HEK293T (cell line): ENCODE measurements at regions not wholly inside any gene's neighbourhood (a gene's known extent, or its start where the extent isn't known, plus 50 kb on each side); places are given as distances from the start of the nearest gene placed in this dataset.

ENCODE experiments used
- CTCF ChIA-PET: fragments of 350-600 bp; formaldehyde crosslinking; extraction: SDS; loops from one replicate; lab custom pipeline; 2021; ENCODE audit warnings: antibody characterized with exemption, inconsistent platforms; lab: Yijun Ruan, JAX
- POLR2A ChIA-PET: fragments of 350-600 bp; formaldehyde crosslinking; extraction: SDS; loops from one replicate; lab custom pipeline; 2020; ENCODE audit warnings: antibody characterized with exemption, inconsistent platforms; lab: Yijun Ruan, JAX
- DNase-seq: peaks from one replicate; pipeline ENCODE4 v3.0.0; 2012; ENCODE audit warnings: mixed read lengths; ENCODE audit errors: extremely low spot score
- ARNT ChIP-seq: fragments of 450-650 bp; IDR thresholded peaks from 2 replicates; pipeline ENCODE4 v1.6.1; 2017; ENCODE audit warnings: mild to moderate bottlenecking
- BHLHE40 ChIP-seq: fragments of 450-650 bp; IDR thresholded peaks from 2 replicates; pipeline ENCODE4 v1.6.1; 2016; ENCODE audit warnings: mild to moderate bottlenecking, moderate library complexity, borderline replicate concordance
- CTBP1 ChIP-seq: fragments of 450-650 bp; IDR thresholded peaks from 2 replicates; pipeline ENCODE4 v1.6.1; 2016; ENCODE audit warnings: borderline replicate concordance
- ELF4 ChIP-seq: fragments of 450-650 bp; IDR thresholded peaks from 2 replicates; pipeline ENCODE4 v1.6.1; 2017; ENCODE audit warnings: antibody characterized with exemption
- FOXA1 ChIP-seq: fragments of 450-650 bp; IDR thresholded peaks from 2 replicates; pipeline ENCODE4 v1.6.1; 2016; ENCODE audit warnings: mild to moderate bottlenecking
- FOXK2 ChIP-seq: fragments of 450-650 bp; IDR thresholded peaks from 2 replicates; pipeline ENCODE4 v1.6.1; 2016; ENCODE audit warnings: mild to moderate bottlenecking
- FOXM1 ChIP-seq: fragments of 450-650 bp; IDR thresholded peaks from 2 replicates; pipeline ENCODE4 v1.6.1; 2017; ENCODE audit warnings: mild to moderate bottlenecking, borderline replicate concordance
- HDGF ChIP-seq: fragments of 450-650 bp; IDR thresholded peaks from 2 replicates; pipeline ENCODE4 v1.6.1; 2017; ENCODE audit warnings: antibody characterized with exemption, borderline replicate concordance
- L3MBTL2 ChIP-seq: fragments of 450-650 bp; conservative IDR thresholded peaks from 2 replicates; pipeline ENCODE4 v1.6.1; 2016; ENCODE audit warnings: mild to moderate bottlenecking
- LEF1 ChIP-seq: fragments of 450-650 bp; IDR thresholded peaks from 2 replicates; pipeline ENCODE4 v1.6.1; 2017; ENCODE audit warnings: mild to moderate bottlenecking, borderline replicate concordance
- NFRKB ChIP-seq: fragments of 450-650 bp; IDR thresholded peaks from 2 replicates; pipeline ENCODE4 v1.6.1; 2016; ENCODE audit warnings: mild to moderate bottlenecking, moderate library complexity
- PKNOX1 ChIP-seq: fragments of 450-650 bp; IDR thresholded peaks from 2 replicates; pipeline ENCODE4 v1.6.1; 2016
- SP1 ChIP-seq: fragments of 450-650 bp; IDR thresholded peaks from 2 replicates; pipeline ENCODE4 v1.6.1; 2017
- SUZ12 ChIP-seq: fragments of 450-650 bp; IDR thresholded peaks from 2 replicates; pipeline ENCODE4 v1.6.1; 2016; ENCODE audit warnings: mild to moderate bottlenecking
- TARDBP ChIP-seq: fragments of 450-650 bp; IDR thresholded peaks from 2 replicates; pipeline ENCODE4 v1.6.1; 2016
- ZNF384 ChIP-seq: fragments of 450-650 bp; IDR thresholded peaks from 2 replicates; pipeline ENCODE4 v1.6.1; 2016

GRCh38 chr5:63121471-63121870 is 542.9 kb downstream of the LRRC70 start:
- CTCF ChIA-PET = no interaction called here
- POLR2A ChIA-PET = no interaction called here
- TF ChIP-seq CTBP1 = no peak
- TF ChIP-seq ZNF384 = no peak
- no peak for TF ChIP-seq LEF1
- no peak for TF ChIP-seq HDGF
- no peak for TF ChIP-seq PKNOX1
- TF ChIP-seq BHLHE40 = no peak
- TF ChIP-seq SP1 = no peak
- TF ChIP-seq TARDBP = no peak
- no peak for TF ChIP-seq L3MBTL2
- TF ChIP-seq FOXK2 = no peak
- TF ChIP-seq FOXA1 = no peak
- TF ChIP-seq NFRKB = no peak
- no peak for TF ChIP-seq FOXM1
- no peak for TF ChIP-seq ARNT
- DNase-seq = no peak

GRCh38 chr5:63118221-63118620 is 539.6 kb downstream of the LRRC70 start:
- ChIA-PET POLR2A (no interaction called here), CTCF (no interaction called here)
- no peak for DNase-seq
- TF ChIP-seq BHLHE40 (no peak), CTBP1 (no peak)

GRCh38 chr5:63111891-63112290 is 533.3 kb downstream of the LRRC70 start:
- TF ChIP-seq BHLHE40 (no peak), FOXM1 (no peak)
- ChIA-PET POLR2A (no interaction called here), CTCF (no interaction called here)
- no peak for DNase-seq

GRCh38 chr5:63101870-63102269 is 523.3 kb downstream of the LRRC70 start:
- ChIA-PET CTCF (no interaction called here), POLR2A (no interaction called here)
- no peak for TF ChIP-seq SP1
- TF ChIP-seq FOXK2 = no peak
- TF ChIP-seq TARDBP = no peak
- no peak for TF ChIP-seq FOXM1
- no peak for TF ChIP-seq NFRKB
- no peak for TF ChIP-seq ZNF384
- no peak for TF ChIP-seq ARNT
- TF ChIP-seq HDGF = no peak
- no peak for TF ChIP-seq FOXA1

GRCh38 chr5:63097286-63097685 is 518.7 kb downstream of the LRRC70 start:
- no peak for DNase-seq
- ChIA-PET CTCF (no interaction called here), POLR2A (no interaction called here)
- TF ChIP-seq HDGF (no peak), NFRKB (no peak), PKNOX1 (no peak), FOXK2 (no peak), BHLHE40 (no peak), ELF4 (no peak), SUZ12 (no peak), CTBP1 (no peak)

More at GRCh38 chr5:63101870-63102269, 523.3 kb downstream of the LRRC70 start:
- DNase-seq = no peak

GRCh38 chr5:63094730-63095129 is 516.1 kb downstream of the LRRC70 start:
- ChIA-PET CTCF (no interaction called here), POLR2A (no interaction called here)
- no peak for DNase-seq
- TF ChIP-seq CTBP1 (no peak), FOXK2 (no peak), TARDBP (no peak), ZNF384 (no peak), FOXM1 (no peak), BHLHE40 (no peak), LEF1 (no peak), ELF4 (no peak), HDGF (no peak), PKNOX1 (no peak)

GRCh38 chr5:63089147-63089546 is 510.5 kb downstream of the LRRC70 start:
- TF ChIP-seq FOXK2 (no peak), LEF1 (no peak), PKNOX1 (no peak), BHLHE40 (no peak), SP1 (no peak), L3MBTL2 (no peak), FOXM1 (no peak), CTBP1 (no peak), ELF4 (no peak), FOXA1 (no peak), SUZ12 (no peak), ZNF384 (no peak), TARDBP (no peak)
- DNase-seq = no peak
- ChIA-PET POLR2A (no interaction called here), CTCF (no interaction called here)
